ENCODE measurements at regions not wholly inside any gene's neighbourhood (a gene's known extent, or its start where the extent isn't known, plus 50 kb on each side); places are given as distances from the start of the nearest gene placed in this dataset.
"Not testable (repeated sequence)": the region's sequence is repeated elsewhere in the genome, so short reads cannot be mapped to it uniquely, and the experiment has no call there.

DNA sequence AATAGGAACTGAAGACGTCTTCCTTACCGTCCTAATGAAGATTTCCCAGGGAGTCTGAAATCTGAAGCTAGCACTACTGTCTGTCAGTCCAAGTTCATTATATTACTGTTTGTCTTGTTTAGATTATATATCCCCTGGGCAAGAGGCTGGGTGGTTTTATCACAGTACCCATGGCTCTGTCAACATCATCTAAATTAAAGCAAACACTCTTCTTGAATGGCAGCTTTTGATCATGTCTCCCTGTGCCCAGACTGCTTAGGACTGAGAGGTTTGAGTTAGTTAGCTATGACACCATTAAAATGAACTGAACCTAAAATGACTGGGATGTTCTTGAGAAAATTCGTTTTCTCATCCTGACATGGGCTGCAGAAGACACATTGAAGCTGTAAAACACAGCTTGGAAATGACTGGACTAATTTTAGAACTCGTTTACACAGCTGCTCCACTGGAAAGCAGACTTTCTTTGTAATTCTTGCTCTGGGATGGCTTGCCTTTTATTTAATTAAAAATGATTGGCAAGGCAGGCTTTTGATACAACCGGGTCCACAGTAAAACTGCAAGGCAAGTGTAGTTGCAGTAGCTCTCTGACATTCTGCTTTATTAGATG is 243.5 kb downstream of the MFSD1 start:
- no peak for DNase-seq (ENCODE audit: low spot score)

DNA sequence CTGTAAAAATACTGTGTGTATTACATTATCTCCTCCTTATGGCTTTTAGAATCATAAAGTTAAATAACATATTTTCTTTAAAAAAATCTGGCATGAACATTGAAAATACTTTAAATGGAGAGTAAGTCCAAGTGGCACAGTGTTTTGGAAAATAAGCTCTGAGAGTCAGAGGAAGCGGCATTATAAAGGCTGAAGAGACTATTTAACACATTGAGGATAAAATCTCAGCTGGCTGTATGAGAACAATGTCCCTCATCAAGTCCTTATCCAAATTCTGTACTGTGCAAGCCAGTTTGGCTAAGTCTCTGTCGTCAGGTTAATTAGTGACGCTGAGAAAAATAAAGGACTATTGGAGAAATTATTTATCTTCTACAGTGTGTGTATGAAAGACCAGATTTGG is 245.5 kb downstream of the MFSD1 start:
- no peak for DNase-seq (ENCODE audit: low spot score)

DNA sequence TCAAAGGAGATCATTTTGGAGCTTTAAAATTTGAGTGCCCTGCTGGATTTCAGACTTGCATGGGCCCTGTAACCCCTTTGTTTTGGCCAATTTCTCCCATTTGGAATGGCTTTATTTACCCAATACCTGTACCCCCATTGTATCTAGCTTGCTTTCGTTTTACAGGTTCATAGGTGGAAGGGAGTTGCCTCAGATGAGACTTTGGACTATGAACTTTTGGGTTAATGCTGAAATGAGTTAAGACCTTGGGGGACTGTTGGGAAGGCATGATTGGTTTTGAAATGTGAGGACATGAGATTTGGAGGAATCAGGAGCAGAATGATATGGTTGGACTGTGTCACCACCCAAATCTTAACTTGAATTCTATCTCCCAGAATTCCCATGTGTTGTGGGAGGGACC is 250.6 kb downstream of the MFSD1 start:
- DNase-seq (ENCODE audit: low spot score): not testable (repeated sequence)

DNA sequence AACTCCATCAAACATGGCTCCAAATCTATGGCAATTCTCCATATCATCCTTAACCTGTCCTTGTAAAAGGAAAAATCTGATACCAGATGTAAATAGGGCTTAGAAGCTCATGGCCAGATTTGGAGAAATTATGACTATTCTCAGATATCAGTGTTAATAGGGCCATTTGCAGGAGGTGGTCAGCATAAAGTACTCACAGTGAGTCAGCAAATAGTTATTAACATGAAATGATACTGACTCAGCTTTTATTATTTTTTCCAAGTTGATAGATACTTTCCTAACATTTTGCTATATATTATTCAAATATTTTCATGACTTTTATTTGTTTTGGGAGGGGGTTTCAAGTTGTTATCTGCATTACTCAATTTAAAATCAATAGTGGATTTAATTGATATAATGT is 255.8 kb downstream of the MFSD1 start:
- DNase-seq (ENCODE audit: low spot score): no peak

DNA sequence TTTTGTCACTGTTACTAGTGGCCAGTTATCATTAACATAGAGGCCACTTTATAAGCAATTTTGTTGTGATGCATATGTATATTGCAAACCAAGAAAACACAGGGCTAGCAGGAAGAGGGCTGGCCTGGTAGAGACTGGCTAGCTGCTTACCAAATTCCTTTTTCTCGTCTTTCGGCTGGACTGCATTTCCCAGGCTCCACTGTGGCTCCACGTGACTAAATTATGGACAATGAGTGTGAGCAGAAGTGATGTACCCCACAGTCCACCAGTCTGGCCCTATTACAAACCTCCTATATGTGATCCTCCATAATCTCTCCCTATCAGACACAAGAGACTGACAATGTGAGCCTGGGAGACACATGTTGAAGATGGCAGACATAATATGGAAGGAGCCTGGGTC is 257.0 kb downstream of the MFSD1 start:
- no peak for DNase-seq (ENCODE audit: low spot score)

DNA sequence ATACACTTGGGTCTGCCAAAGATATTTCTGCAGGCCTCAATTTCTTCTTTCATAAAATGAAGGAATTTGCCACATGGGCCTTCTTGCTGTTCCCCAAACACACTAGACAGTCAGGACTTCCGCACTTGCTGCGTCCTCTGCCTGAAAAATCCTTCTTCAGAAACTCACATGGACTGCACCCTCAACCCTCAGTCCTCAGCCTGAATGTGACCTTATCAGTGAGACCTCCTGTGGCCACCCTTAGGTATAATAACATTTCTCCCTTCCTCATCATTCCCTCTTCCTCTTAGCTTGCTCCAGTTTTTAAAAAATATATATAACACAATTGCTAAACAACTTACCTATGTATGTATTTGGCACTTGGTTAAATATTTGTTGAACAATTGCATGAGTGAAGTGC is 257.5 kb downstream of the MFSD1 start:
- DNase-seq (ENCODE audit: low spot score): no peak

DNA sequence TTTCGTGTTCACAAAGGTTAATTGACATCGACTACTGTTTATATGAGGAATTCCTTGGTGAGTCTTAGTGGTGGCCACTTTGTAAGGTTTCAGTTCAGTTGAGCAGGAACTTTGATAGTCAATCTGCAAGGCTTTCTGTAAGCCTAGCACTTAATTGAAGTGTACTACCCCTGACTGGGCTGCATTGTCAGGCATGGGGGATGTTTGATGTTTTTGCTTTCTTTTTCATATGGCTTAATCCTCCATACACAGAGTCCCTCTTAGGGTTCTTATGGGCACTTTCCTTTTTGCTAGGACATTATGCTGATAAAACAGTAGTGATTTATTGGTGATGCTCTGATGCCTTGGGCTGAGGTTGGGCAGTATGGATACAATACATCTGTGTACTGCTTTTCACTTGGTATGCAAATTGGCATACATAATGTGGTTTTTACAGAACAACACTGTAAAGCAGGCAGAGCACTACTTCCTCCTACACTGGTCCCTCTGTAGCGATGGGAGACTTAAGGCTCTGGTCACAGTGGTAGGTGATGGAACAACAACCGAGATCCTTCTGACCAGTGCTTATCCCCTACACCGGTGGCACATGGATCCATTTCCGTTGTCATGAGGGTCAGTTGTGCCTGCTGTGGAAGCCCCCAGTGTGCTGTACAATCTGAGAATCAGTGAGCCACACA is 261.0 kb downstream of the MFSD1 start:
- no peak for DNase-seq (ENCODE audit: low spot score)

DNA sequence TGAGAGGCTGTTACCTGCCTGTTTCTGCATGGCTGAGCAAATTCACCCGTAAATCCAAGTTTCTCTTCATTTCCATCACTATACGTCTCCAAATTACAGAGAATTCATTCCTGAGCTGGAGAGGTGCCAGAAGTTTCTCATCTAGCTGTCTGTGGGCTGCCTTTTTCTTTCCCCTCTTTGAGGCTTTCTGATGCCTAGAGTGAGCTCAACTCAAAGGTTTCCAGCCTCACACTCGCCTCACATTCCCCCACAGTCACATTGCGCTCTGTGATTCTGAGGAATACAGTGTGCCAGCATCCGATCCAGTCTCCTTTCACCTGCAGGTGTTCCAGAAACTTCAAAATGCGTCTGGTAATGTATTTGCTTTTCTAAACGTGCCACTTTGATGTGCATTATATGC is 267.2 kb downstream of the MFSD1 start, which contains the start of gene IQCJ:
IQCJ (plus strand) TSS at position 229 of the 400 bp plus-strand sequence.
- DNase-seq (ENCODE audit: low spot score): no peak

DNA sequence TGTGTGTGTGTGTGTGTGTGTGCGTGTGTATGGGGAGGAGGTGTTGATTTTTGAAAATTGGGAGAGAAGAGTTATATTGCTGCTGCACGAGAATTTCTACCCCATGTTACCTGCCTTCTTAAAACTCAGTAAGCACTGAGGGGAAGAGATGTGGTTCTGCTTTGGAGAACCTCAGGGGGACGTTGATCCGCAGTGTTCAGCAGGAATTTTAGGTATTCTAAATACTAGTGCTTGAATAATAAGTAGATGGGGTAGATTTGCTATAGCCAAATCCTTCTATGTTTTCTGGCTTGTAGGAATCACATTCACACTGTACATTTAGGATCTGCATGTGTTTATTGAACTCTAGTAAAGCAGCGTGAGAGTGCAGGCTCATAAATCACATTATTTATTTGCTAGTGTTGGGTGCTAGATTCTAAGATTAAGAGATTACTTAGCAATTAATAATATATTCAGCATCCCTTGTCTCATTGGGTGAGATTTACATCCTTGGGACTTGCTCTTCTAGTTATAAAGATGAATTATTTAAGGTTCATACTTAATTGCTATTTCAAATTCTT is 268.1 kb downstream of the MFSD1 start:
- DNase-seq (ENCODE audit: low spot score): no peak

DNA sequence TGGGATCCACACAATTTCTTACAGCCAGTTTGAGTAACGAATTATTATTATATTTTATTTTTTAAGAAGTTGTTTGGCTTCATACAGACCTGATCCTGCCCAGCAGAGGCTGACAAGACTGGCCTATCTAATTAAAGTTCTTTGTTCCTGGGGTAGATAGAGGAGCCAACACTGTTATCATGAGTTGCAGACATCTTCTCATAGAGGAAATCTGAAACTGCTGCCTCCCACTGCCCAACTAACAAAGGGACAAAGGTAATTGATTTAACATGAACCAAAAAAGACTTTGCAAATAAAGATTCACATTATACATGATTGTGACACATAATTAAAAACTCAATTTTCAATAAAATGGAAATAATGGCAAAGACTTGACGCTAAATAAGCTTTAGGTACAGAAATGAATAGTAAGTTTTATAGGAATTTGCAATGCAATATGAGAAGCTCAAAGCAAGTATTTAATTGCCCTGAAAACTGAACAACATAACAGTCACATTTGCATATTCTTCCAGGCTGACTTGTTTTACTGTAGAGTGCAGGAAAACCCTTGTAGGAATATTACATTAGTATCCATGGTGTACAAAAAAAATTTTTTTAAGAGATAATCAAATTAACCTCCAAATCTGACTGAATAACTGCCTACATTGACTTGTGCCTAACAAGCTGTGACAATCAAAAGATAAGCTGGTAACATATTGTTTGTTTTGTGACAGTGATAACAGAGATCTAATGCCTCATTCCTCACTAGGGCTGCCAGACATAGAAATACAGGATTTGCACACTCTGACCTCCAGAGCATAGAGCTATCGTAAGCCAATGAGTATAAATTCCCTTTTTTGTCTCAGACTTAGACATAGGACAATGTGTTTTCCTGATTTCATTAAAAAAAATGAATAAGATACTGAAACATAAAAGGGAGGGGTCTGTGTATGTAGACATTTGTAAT is 273.2 kb downstream of the MFSD1 start:
- no peak for DNase-seq (ENCODE audit: low spot score)

DNA sequence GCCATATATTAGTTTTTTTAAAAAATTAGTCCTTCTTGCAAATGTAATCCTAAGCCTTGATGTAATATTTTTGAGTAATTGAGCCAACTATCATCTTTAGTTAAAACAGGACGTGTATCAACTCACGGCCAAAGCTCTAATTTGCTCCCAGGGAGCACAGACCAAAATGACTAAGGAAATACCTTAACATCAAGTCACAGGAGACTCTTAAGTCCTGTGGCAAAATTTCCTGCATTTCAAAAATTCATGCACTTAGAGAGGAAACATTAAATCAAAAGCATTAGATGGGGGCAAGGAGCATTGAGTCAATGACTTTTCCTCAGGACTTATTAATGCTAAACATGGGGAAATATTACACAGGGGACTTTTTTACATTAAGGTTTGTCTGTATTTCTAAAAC is 276.0 kb downstream of the MFSD1 start:
- no peak for DNase-seq (ENCODE audit: low spot score)

DNA sequence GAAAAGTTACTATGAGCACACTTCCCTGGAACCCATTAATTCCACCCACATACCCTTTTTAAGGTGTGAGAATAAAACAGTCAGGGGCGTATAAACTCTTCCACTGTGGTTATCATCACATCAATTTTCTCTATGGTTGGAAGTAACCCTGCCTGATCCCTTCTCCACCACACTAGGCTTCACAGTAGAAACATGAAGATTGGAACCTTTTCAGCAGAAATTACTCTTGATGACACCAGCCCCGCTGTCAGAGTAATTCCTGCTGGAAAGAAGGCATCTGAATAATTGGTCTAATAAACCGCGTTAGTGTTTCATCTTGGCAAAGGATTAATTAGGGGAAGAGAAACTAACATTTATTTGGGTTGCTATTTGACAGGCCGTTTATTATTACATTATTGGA is 278.4 kb downstream of the MFSD1 start:
- DNase-seq (ENCODE audit: low spot score): no peak

DNA sequence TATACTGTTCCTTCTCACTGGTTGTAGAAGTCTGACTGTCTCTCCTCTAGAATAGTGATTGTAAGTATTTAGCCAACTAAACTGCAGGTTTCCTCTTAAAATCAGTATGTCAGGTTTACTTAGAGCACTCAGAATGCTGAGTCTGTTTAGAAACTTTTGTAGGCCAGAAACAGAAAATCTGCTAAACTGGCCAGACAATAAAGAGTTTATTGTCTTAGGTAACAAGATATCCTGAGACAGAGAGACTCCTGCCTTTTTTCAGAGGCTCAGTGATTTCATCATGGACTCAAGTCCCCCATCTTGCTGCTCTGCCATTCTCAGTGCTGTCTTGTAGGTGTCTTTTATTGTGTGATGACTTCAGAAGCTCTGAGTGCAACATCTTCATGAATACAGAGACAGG is 279.0 kb downstream of the MFSD1 start:
- no peak for DNase-seq (ENCODE audit: low spot score)

DNA sequence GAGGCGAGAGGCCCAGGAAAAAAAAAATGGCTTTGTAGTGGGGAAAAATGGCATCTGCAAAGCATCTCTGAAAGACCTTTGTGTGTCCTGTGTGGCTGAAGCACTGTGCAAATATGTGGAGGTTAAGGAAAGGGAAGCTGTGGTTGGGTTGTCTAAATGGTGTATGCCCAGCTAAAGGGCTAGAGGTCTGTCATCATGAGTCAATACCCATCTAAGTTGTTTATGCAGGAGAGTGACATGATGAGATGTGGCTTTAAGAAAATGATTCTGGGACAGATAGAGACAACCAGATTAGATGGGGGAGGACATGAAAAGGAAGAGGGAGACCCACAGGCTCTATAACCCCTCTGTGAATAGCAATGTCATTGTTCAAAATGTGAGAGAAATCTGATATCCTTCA is 280.7 kb downstream of the MFSD1 start:
- no peak for DNase-seq (ENCODE audit: low spot score)

DNA sequence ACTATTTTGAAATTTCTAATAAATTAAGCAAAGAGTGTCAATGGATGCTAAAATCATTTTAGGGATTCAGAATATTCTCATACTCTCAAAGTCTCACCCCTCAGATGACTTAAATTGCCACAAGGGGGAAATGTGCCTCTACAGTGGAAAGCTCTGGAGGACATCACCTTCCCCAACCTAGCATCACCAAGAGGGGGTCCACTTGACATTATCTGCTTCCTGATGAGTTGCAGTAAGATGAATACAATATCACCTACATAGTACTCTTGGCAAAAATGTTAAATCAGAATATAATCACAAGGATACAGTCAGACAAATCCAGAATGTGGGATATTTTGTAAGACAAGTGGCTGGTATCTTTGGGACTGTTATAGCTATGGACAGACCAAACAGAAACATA is 290.1 kb downstream of the MFSD1 start:
- DNase-seq (ENCODE audit: low spot score): no peak

DNA sequence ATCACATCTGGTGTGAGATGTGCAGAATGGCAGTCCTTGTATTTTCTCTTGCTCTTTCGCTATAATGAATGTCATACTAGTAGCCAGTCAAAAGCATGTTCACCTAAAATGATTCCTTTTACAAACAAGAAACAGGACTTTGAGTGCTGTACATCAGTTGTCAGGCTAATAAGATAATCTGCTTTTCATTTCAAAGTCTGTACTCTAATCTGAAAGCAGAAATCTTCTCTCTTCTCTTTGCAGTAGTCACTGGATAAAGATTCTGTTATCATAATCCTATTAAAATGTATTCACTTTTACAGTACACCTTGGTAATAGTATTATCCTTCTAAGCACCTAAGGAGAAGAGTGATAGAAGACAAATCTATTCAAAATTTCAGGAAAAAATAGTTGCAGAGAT is 300.1 kb downstream of the MFSD1 start:
- no peak for DNase-seq (ENCODE audit: low spot score)

DNA sequence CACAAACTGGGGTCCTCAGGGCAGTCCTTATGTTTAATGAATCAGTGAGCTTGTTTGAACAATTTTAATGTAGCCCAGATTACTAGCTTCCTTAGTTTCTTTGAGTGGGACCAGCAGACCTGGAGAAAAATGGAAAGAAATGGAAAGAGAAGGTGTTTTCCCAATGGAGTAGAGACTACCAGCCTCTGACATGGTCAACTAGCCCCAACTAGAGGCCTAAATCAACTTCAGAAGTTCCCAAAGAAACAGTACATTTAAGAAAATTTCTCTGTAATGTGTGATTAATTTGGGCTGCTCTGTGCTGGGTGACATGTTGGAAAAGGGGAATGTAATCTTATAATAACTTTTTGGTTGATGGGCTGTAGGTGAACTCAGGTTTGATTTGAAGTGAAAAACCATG is 310.9 kb downstream of the MFSD1 start:
- DNase-seq (ENCODE audit: low spot score): no peak

DNA sequence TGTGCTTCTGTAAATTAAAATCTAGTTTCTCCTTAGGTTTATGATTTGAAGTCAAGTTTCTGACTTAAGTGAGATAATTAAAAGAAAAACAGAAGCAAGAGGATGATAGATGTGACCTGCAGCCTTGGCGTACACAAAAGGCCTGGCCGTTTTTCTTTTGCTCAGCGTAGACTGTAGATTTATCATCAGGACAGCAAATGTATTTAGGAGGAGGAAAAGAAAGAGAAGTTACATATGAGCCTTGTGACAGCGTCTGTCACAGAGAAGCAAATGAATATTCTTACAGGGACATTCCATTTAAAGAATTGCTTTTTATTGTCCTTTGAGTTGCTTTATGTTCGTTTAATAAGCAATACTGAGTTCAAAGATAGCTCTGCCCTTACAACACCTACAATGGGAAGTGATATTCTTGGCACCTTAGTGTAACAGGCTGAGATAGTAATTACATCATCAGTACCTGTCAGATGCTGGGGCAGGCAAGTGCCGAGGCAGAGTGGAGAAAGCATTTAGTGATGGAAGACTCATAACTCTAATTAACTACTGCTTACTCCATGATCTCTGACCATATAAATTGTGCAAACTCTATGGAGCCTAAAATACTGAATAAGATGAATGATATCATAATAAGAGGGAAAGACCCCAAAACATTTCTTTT is 311.5 kb downstream of the MFSD1 start:
- no peak for DNase-seq (ENCODE audit: low spot score)

DNA sequence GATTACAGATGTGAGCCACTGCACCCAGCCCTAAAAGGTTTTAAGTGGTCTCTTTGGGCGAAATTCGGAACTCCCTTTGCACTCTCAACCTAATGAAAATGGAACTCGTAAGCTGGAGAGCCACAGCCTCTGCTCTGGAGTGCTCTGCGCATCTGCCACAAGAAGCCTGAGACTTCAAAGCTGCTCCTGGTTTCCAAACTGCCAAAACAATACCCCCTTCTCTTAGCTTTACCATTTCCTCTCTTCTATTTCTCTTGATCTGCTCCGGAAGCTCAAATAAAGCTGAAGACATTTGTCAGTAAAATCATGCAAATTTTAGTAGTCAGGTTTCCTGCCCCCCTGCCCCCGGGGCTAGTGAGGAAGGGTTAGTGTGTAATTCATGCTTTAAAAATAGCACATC is 312.7 kb downstream of the MFSD1 start:
- DNase-seq (ENCODE audit: low spot score): no peak

DNA sequence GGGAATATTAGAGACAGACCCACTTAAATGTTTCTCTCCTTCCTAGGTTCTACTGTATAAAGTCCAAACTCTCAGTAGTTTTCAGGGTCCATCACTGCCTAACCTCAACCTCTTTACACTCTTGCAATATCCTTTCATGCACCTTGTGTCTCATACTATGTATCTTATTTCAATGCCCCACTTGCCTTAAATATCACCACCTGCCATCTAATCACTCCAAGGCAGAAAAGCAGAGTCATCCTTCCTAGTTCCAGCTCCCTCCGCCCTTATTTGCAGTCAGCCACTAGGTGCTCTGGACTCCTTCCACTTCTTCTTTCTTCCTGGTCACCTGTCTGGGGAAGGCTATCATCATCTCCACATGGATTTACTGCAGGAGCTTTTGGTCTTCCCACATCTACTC is 322.0 kb downstream of the MFSD1 start:
- DNase-seq (ENCODE audit: low spot score): no peak

DNA sequence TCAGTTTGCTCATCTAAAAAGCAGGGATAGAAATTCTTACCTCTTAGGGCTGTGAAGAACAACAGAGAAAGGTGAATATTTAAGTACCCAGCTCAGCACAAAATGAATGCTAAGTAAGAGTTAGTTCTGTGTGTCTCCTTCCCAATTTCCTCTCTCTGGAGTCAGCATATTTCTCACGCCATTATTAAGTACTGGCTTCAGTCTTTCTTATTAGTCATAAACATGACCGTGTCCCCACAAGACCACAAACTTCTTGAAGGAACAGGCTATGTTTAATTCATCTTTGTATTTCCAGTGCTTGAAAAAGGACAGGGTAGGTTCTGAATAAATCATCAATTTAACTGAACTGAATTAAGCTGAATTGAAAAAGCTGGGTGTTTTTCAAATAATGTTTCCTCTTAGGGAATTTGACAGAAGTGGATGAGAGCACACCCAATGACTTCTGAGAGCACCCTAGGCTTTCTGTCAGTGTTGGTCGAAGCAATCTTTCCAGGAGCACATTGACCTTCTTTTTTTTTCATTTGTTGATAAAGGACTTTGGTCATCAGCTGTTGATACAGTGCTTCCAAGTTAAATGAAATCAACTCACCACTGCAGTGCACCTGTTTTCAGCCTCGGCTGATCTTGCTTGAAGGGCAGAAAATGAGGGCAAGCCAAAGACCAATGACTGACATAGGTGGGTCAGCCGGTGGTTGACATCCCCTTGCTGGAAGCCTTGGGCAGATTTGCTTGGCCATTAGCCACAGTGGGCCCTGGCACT is 324.6 kb downstream of the MFSD1 start:
- DNase-seq (ENCODE audit: low spot score): no peak

DNA sequence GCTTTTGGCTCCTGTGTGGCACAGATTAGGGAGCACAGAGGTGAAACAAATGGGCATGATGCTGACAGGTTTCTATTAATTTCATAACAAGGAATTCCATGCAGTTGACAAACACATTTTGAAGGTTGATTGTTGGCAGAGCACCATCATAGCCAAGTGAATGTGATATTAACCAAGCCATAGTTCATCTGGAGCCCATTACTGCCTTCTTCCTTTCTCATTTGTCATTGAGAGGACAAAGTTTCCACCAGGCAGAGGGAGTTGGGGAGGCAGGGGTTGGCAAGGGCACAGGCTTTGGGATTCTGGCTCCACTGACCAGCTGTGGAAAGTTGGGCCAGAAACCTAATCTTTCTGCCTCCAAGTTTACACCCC is 325.2 kb downstream of the MFSD1 start:
- no peak for DNase-seq (ENCODE audit: low spot score)
